HG03066 (cell line): ENCODE measurements at regions not wholly inside any gene's neighbourhood (a gene's known extent, or its start where the extent isn't known, plus 50 kb on each side); places are given as distances from the start of the nearest gene placed in this dataset.
"Not testable (repeated sequence)": the region's sequence is repeated elsewhere in the genome, so short reads cannot be mapped to it uniquely, and the experiment has no call there.

ENCODE experiments used
- ATAC-seq: cut with Tn5 transposase; IDR thresholded peaks from one replicate; pipeline ENCODE4 v1.9.1; 2021; ENCODE audit warnings: low read depth; ENCODE audit not compliant: unreplicated experiment

DNA sequence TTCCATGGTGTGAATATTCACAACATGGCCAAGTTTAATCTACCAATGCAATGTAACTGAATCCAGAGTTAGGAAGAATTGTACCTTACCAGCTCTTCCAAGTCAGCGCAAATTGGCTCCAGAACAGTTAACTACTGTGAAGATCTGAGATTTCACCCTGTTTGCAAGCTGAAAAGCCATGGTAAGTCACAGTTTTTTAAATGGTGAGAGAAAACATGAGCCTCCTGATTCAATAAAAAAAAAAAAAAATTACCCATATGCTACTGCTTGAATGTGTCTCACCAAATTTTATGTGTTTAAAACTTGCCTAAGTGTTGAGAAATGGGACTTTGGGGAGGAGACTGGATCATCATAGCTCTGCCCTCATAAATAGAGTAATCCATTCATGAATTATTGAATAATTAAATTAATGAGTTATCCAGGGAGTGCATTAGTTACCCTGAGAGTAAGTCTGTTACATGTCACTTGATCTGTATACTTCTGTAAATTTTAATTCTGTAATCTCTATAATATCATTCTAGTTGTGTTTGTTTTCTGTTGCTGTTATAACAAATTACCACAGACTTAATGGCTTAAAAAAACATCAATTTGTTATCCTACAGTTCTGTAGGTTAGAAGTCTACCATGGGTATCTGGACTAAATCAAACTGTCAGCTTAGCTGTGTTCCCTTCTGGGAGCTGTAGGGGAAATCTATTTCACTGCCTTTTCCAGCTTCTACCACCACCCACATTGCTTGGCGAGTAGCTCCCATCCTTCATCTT, 1355.9 kb downstream of the GRIK2 start:
- ATAC-seq: no peak

DNA sequence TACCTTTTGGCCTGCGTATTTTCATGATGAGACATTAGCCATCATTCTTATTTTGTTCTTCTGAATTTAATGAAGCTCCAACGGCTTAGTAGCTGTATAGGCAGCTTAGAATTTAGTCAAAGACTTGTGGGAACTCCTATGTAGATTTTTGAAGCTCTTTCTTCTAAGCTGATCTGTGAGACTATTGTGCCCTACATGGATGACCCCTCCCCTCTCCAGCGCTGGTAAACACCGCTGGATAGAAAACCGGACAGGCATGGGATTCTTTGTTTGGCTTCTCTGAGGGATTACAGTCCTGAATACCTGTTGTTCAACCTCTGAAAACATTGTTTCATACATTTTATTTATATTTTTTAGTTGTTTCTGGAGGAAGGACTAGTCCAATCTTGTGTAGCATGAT, 1353.4 kb downstream of the GRIK2 start:
- ATAC-seq: no peak

DNA sequence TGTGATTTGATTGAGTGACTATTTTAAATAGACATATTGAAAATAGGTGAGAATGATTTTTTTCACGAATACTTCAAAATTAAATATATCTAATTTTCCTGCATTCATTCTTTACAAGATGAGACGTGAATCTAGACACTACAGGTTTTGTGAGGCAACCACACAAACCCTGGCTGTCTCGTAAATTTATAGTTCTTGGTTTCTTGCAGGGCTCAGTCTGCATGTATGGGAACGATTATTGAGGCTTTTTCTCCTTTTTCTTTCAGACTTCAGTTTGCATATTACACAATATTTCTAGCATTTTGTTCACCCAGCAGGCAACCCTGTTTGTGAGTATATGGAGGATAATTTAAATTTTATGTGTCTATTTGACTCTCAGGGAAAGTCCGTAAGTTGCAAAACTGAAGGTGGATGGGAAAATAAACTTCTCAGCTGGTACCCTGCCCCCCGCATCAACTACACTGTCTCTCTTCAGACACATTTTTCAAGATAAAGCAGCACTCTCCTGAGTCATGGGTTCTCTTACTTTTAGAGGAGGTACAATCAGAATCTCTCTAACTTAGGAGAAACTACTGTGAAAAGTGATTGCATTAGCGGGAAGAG, 1349.3 kb downstream of the GRIK2 start:
- ATAC-seq: no peak

DNA sequence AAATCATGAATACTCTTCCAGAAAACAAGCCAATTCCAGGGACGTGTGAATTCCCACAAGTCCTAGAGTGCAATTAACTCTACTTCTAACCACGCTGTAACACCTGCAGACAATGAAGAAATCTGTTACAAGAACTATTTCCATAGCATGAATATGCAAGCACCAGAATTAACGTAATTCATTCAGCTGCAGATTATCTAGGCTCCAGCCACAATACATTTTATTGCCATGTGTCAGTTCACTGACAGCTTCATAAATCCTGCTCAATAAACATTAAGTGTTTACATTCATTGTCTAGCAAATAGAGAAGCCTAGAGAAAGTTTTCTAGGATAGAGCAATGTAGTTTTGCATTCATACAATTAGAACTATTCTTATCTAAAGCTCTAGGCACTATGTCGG, 1348.5 kb downstream of the GRIK2 start:
- no peak for ATAC-seq

DNA sequence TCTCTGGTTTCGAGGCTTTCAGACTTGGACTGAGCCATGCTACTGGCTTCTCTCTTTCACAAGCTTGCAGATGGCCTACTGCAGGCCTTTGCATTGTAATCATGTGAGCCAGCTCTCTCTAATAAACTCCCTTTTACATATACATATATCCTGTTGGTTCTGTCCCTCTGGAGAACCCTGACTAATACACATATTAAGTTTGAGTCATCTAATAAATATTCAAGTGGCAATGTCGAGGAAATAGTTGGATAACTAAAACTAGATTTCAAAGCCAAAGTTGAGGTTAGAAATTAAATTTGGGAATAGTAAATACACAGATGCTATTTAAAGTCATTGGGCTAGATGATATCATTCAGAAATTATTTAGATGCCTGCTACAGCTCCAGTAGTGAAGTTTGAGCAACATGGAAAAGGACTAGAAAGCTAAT, 1343.4 kb downstream of the GRIK2 start:
- ATAC-seq: no peak

DNA sequence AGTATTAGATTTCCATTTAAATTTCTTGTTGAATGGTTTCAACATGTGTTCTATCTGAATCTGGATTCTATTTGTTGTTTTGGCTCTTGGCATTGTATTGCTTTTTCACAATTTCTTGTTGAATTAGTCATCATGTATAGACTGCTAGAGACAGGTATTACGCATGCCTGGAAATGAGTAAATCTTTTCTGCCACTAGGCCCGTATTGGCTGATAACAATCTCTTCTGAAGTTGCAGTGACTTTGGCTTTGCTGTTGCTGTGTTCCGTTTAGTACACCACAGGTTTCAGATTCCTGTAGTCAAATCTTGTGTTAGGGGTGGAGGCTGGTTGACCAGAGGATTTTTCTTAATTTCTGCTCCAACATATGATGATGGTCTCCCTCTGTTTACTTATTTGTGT, 1339.4 kb downstream of the GRIK2 start:
- no peak for ATAC-seq

DNA sequence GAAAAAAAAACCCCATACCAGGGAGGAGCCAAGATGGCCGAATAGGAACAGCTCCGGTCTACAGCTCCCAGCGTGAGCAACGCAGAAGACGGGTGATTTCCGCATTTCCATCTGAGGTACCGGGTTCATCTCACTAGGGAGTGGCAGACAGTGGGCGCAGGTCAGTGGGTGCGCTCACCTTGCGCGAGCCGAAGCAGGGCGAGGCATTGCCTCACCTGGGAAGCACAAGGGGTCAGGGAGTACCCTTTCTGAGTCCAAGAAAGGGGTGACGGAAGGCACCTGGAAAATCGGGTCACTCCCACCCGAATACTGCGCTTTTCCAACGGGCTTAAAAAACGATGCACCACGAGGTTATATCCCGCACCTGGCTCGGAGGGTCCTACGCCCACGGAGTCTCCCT, 1328.6 kb downstream of the GRIK2 start:
- ATAC-seq: not testable (repeated sequence)

DNA sequence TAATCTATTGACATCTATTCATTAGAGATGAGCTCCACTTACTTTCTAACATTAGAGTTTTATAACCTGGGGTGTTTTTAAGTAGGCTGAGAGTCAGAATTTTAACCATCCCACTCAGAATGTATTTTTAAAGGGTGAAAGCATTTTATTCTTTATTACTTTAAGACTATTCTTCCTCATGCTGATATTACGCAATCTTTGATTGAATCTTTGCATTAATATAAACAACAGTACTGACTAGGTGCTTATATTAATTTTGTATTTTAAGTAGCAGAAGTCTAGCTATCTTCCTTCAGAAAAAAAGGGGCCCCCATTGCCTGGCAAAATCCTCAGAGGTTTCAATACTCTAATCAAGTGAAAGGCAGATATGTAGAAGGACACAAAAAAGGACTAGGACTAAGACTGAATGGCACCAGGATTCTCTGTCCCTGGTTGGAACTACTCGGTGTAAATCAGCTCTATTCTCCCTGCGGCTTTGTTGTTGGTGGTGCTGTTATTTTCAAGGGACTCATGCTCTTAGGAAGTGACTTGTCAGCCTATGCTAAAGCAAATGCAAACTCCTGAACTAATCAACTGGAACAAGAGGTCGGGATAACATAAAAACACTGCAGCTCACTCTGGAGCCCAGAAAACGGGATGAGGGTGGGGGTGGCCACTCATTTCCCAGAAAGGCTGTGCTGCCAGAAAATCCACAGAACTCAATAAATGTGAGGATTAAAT, 1324.4 kb downstream of the GRIK2 start:
- no peak for ATAC-seq

DNA sequence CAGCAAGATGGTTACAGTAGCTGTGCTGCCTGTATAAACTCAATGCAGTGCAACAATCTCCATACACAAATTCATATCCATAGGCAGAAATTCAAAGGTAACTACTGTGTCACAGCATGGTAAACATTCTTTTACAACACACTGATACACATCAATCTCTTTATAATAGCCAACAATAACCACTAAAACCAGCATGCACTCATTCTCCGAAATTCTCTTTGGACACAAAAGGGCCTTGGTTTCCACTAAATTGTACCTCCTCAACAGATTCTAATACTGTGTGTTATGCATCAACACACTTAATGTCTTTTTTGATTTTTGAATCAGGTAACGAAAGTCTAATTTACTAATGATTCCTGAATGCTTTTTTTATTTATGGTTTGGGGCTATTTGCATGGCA, 1323.7 kb downstream of the GRIK2 start:
- no peak for ATAC-seq

DNA sequence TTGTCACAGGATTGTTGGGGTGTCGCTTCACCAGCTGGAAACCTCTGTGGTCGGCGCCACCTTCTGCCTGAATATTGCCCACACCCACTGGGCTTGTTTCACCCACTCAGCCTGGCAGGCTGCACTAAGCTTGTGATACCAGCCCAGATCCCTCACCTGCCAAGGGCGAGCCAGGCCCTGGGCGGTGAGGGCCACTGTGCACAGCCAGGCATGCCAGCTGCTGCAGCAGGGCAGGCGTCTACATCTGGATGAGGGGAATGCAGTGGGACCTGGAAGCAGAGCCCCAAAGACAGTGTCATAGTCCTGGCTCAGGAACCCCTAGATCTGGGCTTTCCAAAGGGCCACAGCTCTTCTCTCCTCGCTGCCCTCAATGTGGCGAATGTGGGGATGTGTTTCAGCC, 1307.5 kb downstream of the GRIK2 start:
- ATAC-seq: no peak

DNA sequence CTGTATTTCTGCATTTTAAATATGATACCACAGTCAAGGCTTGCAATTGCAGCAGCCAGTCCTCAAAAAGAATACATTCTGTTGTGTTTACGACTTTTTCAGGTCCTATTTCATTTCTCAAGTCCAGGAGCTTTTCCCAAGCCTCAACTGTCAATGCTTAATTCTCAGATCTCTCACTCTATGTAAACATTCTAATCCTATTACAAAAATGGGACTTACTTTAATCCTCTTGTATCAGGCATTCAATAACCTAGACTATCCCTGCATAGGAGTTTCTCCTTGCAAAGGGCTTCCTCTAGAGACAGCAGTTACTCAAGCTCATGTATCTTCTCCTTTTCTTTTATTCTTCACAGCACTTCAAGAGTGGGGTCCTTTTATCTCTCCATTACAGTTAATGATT, 1293.0 kb downstream of the GRIK2 start:
- no peak for ATAC-seq

DNA sequence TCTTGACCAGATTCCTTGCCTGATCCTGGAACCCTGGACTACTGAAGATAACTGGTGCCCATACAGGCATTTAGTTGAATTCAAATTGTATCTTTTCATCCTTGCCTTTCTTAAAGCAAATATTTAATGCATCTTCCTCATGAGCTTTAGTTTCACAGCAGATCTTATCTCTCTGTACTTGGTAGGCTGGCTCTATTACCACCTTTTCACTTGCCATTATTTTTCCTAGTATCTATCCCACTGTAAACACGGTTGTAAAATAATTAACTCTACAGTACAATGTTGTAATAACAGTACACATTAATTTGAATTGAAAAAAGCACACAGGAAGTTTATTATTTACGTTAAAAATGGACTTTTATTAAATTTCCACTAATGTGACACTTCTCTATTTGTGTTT, 1286.9 kb downstream of the GRIK2 start:
- no peak for ATAC-seq

DNA sequence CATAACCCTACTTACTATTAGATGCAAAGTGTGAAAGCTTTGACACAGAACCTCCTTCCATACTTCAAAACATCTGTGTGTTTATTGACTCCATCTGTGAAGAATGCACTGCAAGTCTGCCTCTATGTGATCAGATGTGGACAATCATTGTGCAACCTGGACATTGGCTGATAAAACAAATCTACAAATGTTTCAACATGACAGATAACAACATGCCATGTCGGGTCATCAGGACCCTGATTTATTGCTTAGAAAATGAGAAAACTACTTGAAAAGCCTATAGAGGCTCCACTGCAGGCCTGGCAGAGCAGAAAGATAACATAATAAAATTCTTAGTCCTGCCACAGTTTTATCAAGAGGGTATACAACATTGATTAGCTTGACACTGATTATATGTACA, 1286.4 kb downstream of the GRIK2 start:
- ATAC-seq: no peak

DNA sequence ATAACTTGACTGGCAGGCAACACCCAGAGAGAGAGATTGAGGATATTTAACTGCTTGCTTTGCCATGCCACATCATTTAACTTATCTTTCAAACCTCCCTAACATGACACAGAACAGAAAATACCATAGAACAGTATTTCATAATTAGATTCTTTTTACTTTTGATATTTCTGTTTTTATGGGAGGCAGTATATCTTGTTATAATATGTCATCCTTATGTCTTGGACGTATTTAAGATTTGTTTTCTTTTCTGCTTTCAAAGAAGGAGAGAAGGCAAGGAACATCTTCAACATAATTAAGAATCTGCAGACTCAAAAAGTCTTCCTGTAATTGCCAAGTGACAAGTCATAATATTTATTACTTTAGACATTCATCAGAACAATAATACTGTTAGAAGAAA, 1283.7 kb downstream of the GRIK2 start:
- ATAC-seq: no peak

DNA sequence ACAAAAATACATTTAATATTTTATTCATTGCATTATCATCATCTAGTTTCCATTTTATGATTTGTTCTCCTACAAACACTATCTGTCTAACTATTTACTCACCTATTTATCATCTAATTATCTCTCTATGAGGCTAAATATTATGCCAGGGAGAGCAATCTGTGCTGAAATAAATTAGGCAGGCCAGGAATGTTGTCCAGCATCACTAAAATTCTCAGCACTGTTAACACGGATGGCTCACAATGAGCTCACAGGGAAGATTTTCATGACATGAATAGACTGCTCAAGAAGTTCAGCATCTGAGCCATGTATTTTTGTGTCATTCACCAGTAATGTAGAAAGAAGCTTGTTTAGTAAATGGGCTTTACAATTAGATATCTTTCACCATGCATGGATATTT, 1277.2 kb downstream of the GRIK2 start:
- no peak for ATAC-seq

DNA sequence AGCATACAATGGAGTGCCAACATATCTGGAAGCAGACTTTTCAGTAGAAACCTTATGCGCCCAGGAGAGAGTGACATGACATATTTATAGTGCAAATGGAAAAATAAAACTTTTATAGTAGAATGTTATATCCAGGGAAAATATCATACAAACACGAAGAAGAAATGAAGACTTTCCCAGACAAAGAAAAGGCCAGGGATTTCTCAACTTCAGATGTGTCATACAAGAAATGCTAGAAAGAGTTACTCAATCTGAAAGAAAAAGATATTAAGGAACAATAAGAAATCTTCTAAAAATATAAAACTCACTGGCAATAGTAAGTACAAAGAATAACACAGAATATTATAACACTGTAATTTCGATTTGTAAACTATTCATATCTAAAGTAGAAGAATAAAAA, 1269.3 kb downstream of the GRIK2 start:
- no peak for ATAC-seq

DNA sequence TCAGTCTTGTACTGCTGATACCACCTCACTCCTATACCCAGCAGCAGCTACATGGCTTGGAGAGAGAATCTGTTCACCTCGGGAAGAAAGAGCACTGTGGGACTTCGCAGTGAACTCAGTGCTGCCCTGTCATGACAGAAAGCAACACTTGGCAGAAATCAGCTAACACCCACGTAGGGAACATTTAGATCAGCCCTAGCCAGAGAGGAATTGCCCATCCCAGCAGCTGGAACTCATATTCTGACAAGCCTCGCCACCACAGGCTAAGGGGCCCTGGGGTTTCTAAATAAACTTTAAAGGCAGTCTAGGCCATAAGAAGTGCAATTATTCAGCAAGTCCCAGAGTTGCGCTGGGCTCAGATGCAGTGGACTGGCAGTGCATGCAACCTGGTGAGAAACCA, 1266.8 kb downstream of the GRIK2 start:
- no peak for ATAC-seq

DNA sequence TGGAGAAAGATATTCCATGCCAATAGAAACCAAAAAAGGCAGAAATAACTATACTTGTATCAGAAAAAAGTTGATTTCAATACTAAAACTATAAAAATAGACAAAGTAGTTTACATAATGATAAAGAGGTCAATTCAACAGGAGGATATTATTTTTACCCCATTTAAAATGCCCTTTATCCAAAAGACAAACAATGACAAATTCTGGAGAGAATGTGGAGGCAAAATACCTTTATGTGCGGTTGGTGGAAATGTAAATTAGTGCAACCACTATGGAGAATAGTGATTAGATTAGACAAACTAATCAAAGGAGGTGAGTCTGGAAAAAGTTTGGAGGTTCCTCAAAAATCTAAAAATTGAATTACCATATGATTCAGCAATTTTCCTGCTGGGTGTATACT, 1262.3 kb downstream of the GRIK2 start:
- no peak for ATAC-seq

DNA sequence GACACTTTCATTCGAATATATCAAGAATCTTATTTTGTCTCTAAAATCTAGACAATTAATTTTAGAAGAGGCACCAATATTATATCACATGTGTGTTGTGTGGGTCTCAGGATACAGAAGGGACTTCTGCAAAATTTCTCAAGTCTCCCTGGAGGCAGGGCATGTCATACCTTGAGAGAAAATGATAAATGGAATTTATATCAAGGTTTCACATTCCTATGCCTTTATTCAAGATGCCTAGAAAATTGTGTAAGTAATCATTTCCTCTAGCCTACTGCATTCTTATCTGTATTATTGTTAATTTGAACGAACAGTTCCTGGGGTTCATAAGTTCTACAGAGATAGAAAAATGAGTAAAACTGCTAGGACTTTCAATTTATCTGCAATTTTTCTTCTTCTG, 1247.9 kb downstream of the GRIK2 start:
- ATAC-seq: no peak

DNA sequence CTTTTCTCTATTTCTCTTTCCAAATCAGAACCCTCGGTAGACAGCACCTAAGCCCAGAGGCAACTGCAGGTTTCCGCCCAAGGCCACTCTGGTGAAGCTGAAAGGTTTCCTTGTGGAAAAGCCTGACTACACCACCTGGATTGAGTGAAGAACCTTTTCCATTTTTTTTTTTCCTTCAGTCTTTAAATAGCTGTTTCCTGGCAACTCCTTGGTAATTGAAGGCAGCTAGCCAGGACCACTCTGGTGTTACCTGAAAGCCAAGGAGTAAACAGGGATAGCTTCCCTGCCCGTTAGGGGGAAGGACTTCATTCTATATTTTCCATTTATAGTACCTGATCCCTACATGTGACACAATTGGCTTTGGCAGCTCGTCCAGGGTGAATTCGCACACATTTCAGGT, 1238.4 kb downstream of the GRIK2 start:
- ATAC-seq: no peak

DNA sequence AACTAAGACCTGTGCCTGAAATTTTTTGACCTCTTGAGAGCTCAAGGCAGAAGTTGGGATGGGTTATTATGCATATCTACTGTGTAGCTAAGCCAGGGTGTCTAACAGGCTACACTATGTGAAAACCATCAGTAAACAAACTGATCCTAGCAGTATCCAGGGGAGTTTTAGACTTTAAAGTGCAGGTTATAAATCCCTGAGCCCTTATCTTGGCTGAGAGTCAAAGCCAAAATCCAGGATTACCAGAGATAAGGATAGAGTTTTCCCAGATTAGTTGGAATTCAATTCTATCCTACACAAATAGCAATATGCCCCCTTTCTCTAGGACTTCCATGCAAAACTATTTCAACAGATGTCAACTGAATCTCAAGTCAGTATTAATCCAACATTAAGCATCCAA, 1229.7 kb downstream of the GRIK2 start:
- ATAC-seq: no peak

DNA sequence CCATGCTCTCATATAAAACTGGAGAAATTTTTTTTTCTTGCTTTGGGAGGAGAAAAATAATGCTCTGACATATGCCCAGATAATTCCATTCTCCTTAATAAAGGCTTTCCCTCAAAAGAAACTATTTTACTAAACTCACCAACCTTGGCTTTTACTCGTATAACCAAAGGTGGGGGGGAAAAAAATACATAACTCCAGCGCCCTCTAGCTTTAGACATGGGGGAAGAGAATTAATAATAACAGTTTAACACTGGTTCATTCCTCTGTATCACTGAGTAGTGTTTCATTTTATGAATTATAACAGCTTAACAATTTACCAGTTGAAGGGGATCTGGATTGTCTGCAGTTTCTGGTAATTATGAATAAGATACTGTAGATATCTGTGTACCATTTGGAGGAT, 1226.1 kb downstream of the GRIK2 start:
- no peak for ATAC-seq
